ENCODE measurements at regions not wholly inside any gene's neighbourhood (a gene's known extent, or its start where the extent isn't known, plus 50 kb on each side); places are given as distances from the start of the nearest gene placed in this dataset.

DNA sequence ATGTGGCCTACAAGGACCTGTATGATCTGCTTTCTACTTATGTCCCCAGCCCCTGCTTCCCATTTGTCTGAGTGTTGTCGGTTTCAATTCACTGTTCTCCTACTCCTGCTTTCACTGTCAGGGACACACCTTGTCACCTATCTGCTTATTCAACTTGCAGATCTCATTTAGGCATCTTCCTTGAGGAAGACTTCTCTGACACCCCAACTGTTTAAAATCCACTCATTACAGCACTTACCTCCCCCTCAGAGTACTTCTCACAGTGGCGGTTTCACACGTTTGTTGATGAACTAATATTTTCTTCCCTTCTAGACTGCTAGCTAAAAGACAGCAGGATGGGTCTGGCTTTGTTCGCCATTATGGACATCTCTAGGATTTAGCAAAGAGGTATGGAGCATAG, 279.9 kb upstream of the TET2 start:
- POLR2A ChIA-PET = no interaction called here
- no peak for TF ChIP-seq CTCF (IDR thresholded peaks at IDR 0.05; ENCODE audit: insufficient read depth, low read length, missing control alignments)
- DNase-seq (ENCODE audit: low read depth, low spot score) = no peak
- CTCF ChIA-PET = no interaction called here
- no peak overlapping the region for H3K4me3 ChIP-seq (ENCODE audit: low read depth, low read length)

GRCh38 chr4:104868533-104868932, 278.1 kb upstream of the TET2 start:
- CTCF ChIA-PET = no interaction called here
- POLR2A ChIA-PET = no interaction called here
- no peak for DNase-seq (ENCODE audit: low read depth, low spot score)
- TF ChIP-seq CTCF (IDR thresholded peaks at IDR 0.05; ENCODE audit: insufficient read depth, low read length, missing control alignments) = no peak
- H3K4me3 ChIP-seq (ENCODE audit: low read depth, low read length) = no peak overlapping the region

DNA sequence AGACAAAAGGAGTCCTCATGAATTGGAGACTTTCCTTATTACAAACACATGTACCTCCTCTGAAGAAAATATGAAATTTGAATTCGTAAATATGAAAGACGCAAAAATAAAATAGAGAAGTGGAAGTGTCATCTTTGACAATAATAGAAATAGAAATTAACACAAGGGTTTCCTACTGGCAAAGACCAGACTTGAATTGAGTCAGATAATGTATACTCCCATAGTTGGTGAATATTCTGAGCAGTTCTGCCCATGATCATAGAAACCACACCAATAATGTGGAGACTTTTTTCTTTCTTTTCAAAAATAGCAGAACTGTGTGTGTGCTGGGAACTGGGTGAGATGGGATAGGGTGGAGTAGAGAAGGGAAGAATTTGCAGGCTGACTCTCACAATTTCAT, 277.7 kb upstream of the TET2 start:
- no peak overlapping the region for H3K4me3 ChIP-seq (ENCODE audit: low read depth, low read length)
- TF ChIP-seq CTCF (IDR thresholded peaks at IDR 0.05; ENCODE audit: insufficient read depth, low read length, missing control alignments) = no peak
- no peak for DNase-seq (ENCODE audit: low read depth, low spot score)
- CTCF ChIA-PET = no interaction called here
- POLR2A ChIA-PET = no interaction called here

DNA sequence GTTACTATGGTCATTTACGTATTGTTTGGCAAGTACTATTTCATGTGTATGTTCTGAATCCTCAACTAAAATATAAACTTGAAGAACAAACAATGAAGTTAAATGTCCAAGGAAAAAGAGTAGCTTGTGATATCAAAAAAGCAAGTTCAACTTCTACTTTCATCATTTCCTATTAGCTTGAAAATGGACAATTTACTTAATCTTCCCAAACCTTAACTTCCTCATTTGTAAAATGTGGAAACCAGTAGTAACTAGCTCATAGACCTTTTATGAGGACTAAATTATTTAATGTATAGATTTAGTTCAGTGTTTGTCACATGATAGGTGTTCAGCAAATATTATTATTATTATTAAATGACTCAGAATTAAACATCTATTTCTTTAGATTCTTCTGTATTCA, 276.8 kb upstream of the TET2 start:
- POLR2A ChIA-PET = no interaction called here
- TF ChIP-seq CTCF (IDR thresholded peaks at IDR 0.05; ENCODE audit: insufficient read depth, low read length, missing control alignments) = no peak
- no peak for DNase-seq (ENCODE audit: low read depth, low spot score)
- no peak overlapping the region for H3K4me3 ChIP-seq (ENCODE audit: low read depth, low read length)
- CTCF ChIA-PET = interaction anchor here (0.9 kb wide), 1 partner anchor 10 kb away, joined by 3 read pairs; no protein-coding TSS in a partner anchor

- CTCF ChIA-PET = no interaction called here
- no peak overlapping the region for H3K4me3 ChIP-seq (ENCODE audit: low read depth, low read length)
- no peak for DNase-seq (ENCODE audit: low read depth, low spot score)
- POLR2A ChIA-PET = no interaction called here
- TF ChIP-seq CTCF (IDR thresholded peaks at IDR 0.05; ENCODE audit: insufficient read depth, low read length, missing control alignments) = no peak
Measured at GRCh38 chr4:104870495-104871233, 276.0 kb upstream of the TET2 start.

- no peak for TF ChIP-seq CTCF (IDR thresholded peaks at IDR 0.05; ENCODE audit: insufficient read depth, low read length, missing control alignments)
- no peak for DNase-seq (ENCODE audit: low read depth, low spot score)
- H3K4me3 ChIP-seq (ENCODE audit: low read depth, low read length) = no peak overlapping the region
- CTCF ChIA-PET = no interaction called here
- POLR2A ChIA-PET = no interaction called here
Measured at GRCh38 chr4:104878936-104879335, 267.7 kb upstream of the TET2 start.
